DOHH2 (cell line): ENCODE measurements at regions not wholly inside any gene's neighbourhood (a gene's known extent, or its start where the extent isn't known, plus 50 kb on each side); places are given as distances from the start of the nearest gene placed in this dataset.

Experiments
- H3F3A ChIP-seq: fragments of 200-600 bp; sonication (generic), shearing (Covaris generic); 2 replicates; pipeline ENCODE4 v1.6.0; 2016; ENCODE audit warnings: antibody characterized with exemption, mild to moderate bottlenecking; ENCODE audit not compliant: control insufficient read depth, insufficient read depth
- H3K27ac ChIP-seq: fragments of 200-600 bp; sonication (generic); 2 replicates; pipeline ENCODE4 v1.5.1; 2014; ENCODE audit warnings: low read depth, mild to moderate bottlenecking, low read length, moderate library complexity
- H3K27me3 ChIP-seq: fragments of 200-600 bp; sonication (generic); 2 replicates; pipeline ENCODE4 v1.6.1; 2014; ENCODE audit warnings: mild to moderate bottlenecking, low read length, mixed read lengths; ENCODE audit not compliant: control insufficient read depth
- H3K36me3 ChIP-seq: fragments of 200-600 bp; sonication (generic); 2 replicates; pipeline ENCODE4 v1.6.1; 2014; ENCODE audit warnings: mild to moderate bottlenecking, low read length, moderate library complexity, mixed read lengths; ENCODE audit not compliant: control insufficient read depth
- H3K4me1 ChIP-seq: fragments of 200-600 bp; sonication (generic); 2 replicates; pipeline ENCODE4 v1.6.1; 2014; ENCODE audit warnings: mild to moderate bottlenecking, low read length, mixed read lengths; ENCODE audit not compliant: control insufficient read depth
- H3K4me2 ChIP-seq: fragments of 200-600 bp; sonication (generic); 2 replicates; pipeline ENCODE4 v1.6.0; 2014; ENCODE audit warnings: mild to moderate bottlenecking, low read length, moderate library complexity
- H3K4me3 ChIP-seq: fragments of 200-600 bp; sonication (generic); 2 replicates; pipeline ENCODE4 v1.5.1; 2014; ENCODE audit warnings: mild to moderate bottlenecking, low read length, mixed read lengths
- H3K79me2 ChIP-seq: fragments of 200-600 bp; sonication (generic); 2 replicates; pipeline ENCODE4 v1.6.1; 2014; ENCODE audit warnings: mild to moderate bottlenecking, low read length, mixed read lengths; ENCODE audit not compliant: control insufficient read depth
- H3K9me2 ChIP-seq: fragments of 200-600 bp; sonication (generic); replicated peaks from 2 replicates; pipeline ENCODE4 v1.6.1; 2014; ENCODE audit warnings: mild to moderate bottlenecking, low read length, mixed read lengths; ENCODE audit not compliant: control insufficient read depth
- H3K9me3 ChIP-seq: fragments of 200-600 bp; sonication (generic); 2 replicates; pipeline ENCODE4 v1.6.1; 2014; ENCODE audit warnings: antibody characterized with exemption, low read length, mixed read lengths; ENCODE audit not compliant: control insufficient read depth, insufficient read depth
- H4K20me1 ChIP-seq: fragments of 200-600 bp; sonication (generic); 2 replicates; pipeline ENCODE4 v1.6.0; 2014; ENCODE audit warnings: low read depth, mild to moderate bottlenecking, antibody characterized with exemption, low read length, moderate library complexity; ENCODE audit not compliant: control insufficient read depth, insufficient read depth
- CTCF ChIP-seq: fragments of 200-600 bp; sonication (generic); IDR thresholded peaks from one replicate; pipeline ENCODE4 v1.5.1; 2014; ENCODE audit warnings: antibody characterized with exemption, mild to moderate bottlenecking, low read depth, low read length; ENCODE audit not compliant: poor library complexity, severe bottlenecking
- EZH2phosphoT487 ChIP-seq: fragments of 200-600 bp; sonication (generic); IDR thresholded peaks from 2 replicates; pipeline ENCODE4 v1.6.1; 2017; ENCODE audit warnings: borderline replicate concordance, mild to moderate bottlenecking, antibody characterized with exemption, low read length, moderate library complexity, mixed read lengths

- no peak overlapping the region for H3K4me2 ChIP-seq
- H3K4me3 ChIP-seq: no peak overlapping the region
- no peaks in the 10 kb centered on the region for H3K4me1 ChIP-seq
- no peaks in the 10 kb centered on the region for H4K20me1 ChIP-seq
- no peak overlapping the region for H3K27ac ChIP-seq
- no peaks in the 10 kb centered on the region for H3K79me2 ChIP-seq
- no peaks in the 10 kb centered on the region for H3K9me3 ChIP-seq
- TF ChIP-seq EZH2phosphoT487 (no peak), CTCF (peak; percentile 47)
- H3K36me3 ChIP-seq: no peaks in the 10 kb centered on the region
- no peaks in the 10 kb centered on the region for H3F3A ChIP-seq
- H3K27me3 ChIP-seq: peaks cover 34% of the 10 kb centered on the region
- H3K9me2 ChIP-seq: no peaks in the 10 kb centered on the region
Observed at GRCh38 chr7:26507108-26507987, 215.7 kb downstream of the SNX10 start.

- no peaks in the 10 kb centered on the region for H3F3A ChIP-seq
- no peaks in the 10 kb centered on the region for H4K20me1 ChIP-seq
- no peaks in the 10 kb centered on the region for H3K36me3 ChIP-seq
- H3K27me3 ChIP-seq: peaks cover 26% of the 10 kb centered on the region
- H3K4me3 ChIP-seq: no peak overlapping the region
- no peak overlapping the region for H3K27ac ChIP-seq
- no peak overlapping the region for H3K4me2 ChIP-seq
- no peaks in the 10 kb centered on the region for H3K4me1 ChIP-seq
- no peaks in the 10 kb centered on the region for H3K9me3 ChIP-seq
- TF ChIP-seq CTCF: no peak
- TF ChIP-seq EZH2phosphoT487: no peak
- no peaks in the 10 kb centered on the region for H3K79me2 ChIP-seq
- no peaks in the 10 kb centered on the region for H3K9me2 ChIP-seq
Observed at GRCh38 chr7:26508481-26508880, 216.8 kb downstream of the SNX10 start.

- H4K20me1 ChIP-seq: no peaks in the 10 kb centered on the region
- H3K9me2 ChIP-seq: no peaks in the 10 kb centered on the region
- TF ChIP-seq CTCF: no peak
- no peak for TF ChIP-seq EZH2phosphoT487
- H3K79me2 ChIP-seq: no peaks in the 10 kb centered on the region
- no peaks in the 10 kb centered on the region for H3K9me3 ChIP-seq
- H3F3A ChIP-seq: no peaks in the 10 kb centered on the region
- H3K4me1 ChIP-seq: no peaks in the 10 kb centered on the region
- no peak overlapping the region for H3K4me3 ChIP-seq
- no peaks in the 10 kb centered on the region for H3K36me3 ChIP-seq
- H3K27ac ChIP-seq: no peak overlapping the region
- peaks cover 21% of the 10 kb centered on the region for H3K27me3 ChIP-seq
- H3K4me2 ChIP-seq: no peak overlapping the region
Observed at GRCh38 chr7:26508917-26509316, 217.3 kb downstream of the SNX10 start.
